ENCODE measurements at regions not wholly inside any gene's neighbourhood (a gene's known extent, or its start where the extent isn't known, plus 50 kb on each side); places are given as distances from the start of the nearest gene placed in this dataset.

DNA sequence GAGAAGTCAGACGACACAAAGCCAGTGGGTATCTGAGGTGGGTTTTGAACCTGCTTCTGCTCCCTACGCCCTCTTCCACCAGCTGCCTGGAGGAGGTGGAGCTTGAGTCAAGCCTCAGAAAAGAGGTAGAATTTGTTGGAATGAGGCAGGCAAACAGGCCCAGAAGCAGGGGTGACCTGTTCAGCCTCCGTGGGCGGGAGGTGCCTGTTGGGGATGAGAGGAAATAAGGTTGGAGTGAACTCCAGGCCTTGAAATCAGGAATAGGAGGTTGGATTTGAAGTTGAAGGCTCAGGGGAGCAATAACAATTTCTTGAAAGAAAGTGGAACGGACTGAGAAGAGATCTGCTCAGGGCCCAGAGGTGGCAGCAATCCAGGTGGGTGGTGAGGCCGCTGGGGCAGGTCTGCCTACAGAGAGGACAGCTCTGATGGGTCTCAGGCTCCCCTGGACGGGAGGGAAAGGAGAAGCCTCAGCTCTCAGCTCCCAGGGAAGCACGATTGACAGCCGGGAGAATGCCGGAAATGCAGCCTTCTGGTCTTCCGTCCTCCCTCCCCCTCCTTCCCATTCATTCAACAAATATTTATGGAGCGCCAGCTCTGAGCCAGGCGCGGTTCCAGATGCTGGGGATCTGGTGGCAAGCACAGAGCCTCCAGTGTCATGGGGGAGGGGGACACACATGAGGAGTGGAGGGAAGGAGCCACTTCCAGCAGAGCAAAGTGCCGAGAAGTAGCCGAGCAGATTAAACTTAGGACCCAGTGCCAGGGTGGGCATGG lies 61.9 kb upstream of the CIBAR2 start:
- DNase-seq, result peak; percentile 66

DNA sequence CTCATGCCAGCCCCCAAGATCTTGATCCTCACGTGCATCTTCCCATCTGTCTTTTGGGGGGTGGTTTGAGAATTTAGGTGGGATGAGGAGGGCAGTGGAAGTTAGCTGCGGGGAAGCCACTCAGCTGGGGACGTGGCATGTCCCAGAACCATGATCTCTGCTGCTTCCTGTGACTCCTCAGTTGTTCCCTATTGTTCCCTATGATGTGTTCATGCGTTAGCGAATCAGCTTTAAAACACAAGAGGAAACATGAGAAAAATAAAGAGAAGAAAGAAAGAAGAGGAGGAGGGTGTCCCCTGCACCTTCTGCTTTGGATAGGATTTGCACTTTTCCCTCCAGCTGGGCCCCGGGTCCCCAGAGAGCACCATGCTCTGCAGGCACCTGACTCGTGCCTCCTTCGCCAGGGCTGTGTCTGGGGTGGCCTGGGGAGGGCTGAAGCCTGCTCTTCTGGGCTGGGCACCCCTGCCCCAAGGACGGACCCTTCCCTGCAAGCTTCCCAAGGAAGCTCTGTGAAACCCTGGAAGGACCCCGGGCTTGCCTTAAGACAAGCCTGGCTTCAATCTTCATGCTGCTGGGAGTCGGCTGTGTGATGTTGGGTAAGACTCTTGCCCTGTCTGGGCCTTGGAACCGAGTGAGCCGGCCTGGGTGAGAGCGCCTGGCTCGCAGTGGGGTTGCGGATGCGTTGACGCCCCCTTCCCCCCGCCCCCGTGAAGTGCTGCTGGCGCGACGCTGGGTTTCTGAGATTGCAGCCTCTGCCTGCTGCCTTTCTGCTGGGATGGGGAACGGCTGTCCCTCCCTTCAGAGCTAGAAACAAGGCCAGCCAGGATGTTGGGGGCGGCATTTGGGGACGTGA lies 62.8 kb upstream of the CIBAR2 start:
- peak; percentile 26 for DNase-seq

DNA sequence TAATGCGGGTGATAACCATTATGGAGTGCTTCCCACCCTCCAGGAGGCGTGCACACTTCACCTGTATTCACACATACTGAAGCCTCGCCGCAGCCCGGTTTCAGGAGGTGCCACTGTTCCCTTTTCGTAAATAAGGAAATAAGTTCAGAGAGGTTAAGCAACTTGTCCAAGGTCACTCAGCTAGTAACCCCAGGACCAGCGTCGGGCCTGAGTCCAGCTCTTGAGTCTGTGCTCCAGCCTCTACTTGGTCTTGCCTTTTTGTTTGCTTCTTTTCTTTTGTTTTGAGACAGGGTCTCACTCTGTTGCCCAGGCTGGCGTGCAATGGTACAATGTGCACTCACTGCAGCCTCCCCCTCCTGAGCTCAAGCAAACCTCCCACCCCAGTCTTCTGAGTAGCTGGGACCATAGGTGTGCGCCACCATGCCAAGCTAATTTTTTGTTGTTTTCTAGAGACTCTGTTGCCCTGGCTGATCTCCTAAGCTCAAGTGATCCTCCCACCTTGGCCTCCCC lies 63.5 kb upstream of the CIBAR2 start:
- no peak for DNase-seq

DNA sequence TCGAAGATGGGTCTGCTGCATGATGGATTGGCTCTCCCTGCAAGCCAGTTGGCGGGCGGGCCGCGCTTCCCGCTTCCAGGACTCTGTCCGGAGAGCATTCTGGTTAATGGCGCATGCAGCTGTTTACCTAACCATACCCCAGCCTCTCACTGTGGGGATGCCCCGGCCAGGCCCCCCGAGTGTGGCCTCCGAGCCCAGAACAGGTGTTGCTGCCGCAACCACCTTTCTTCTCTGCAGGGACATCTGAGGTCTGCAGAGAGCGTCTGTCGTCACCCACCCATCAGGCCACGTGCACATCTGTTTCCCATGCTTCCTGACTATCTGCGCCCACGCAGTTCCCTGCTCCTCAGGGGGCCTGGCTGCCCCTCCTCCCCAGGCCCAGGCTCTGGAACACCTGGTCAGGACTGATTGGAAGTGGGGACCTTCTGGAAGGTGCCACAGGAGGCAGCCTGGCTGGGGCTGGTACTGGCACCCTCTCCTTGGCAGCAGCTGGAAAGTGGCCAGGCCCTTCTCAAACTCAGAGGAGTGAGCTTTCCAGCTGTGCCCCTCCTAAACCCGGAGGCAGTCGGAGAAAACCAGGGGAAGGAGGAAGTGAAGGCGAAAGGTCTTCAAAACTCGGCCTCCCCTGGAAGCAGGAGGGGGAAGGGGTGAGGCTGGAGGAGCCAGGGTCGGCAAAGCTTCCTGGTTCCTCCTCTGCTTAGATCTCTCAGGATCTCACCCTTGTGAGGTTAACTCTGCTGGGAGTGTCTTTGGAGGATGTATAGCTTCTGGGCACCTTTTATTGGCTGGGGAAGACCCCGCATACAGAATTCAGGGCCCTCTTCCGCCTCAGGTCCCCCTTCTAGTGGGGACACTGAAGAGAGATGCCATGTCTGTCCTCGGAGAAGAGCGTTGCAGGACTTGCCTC lies 64.5 kb upstream of the CIBAR2 start:
- DNase-seq, result peak; percentile 67

DNA sequence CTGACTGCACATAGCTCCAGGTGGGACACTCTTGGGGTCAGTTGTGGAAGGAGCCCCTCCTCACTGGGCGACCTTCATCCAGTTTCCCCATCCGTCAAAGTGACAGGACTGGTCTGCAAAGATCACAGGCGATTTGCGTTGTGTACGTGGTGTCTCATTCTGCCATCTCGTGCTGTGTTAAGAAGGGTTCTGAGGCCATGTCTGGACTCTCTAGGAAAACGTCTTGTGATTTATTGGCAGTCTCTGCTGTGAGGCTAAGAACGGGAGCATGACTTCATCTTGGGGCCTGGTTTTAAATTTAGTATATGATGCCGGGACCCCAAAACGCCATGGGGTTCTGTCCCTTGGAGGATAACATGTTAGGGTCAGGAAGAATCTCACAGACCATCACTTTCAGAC lies 65.2 kb upstream of the CIBAR2 start:
- DNase-seq, result no peak

DNA sequence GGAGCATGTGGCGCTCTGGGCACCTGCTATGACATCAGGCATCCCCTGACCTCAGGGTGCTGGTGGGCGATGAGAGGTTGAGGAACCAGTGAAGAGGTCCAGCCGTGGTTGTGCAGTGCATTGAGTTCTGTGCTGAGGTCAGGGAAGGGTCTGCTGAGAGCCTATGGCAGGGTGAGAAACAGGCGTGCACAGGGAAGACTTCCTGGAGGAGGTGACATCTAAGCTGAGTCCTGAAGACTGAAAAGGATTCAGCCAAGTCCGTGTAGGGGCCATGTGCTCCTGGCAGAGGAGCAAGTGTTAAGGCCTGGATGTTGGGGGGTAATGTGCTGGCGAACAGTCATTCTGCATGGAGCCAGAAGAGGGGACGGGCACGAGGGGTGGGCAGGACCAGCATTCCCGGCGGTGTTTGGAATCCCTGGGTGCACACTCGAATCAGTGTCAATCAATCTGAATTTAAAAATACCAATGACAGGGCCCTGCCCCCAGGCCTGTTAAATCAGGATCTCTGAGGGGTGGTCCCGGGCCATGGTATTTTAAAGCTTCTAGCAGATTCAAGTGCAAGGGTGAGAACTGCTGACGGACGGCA lies 65.8 kb upstream of the CIBAR2 start:
- DNase-seq, result no peak

DNA sequence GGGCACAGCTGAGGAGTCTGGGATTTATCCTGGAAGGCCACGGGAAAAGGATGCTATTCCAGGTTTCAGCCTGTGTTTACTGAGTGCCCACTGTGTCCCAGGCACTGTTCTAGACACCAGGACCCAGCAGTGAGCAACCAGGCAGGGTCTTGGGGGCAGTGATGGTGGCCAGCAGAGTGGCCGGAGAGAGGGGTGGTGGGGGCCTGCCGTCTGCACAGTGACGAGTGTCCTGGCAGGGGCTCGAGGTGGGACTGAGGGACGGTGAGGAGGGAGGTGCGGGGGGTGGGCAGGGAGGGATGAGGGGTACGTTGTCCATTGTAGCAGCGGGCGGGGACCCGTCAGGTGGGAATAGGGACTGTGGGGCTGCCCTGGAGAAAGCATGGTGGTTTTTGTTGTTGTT lies 66.3 kb upstream of the CIBAR2 start:
- DNase-seq, result no peak

DNA sequence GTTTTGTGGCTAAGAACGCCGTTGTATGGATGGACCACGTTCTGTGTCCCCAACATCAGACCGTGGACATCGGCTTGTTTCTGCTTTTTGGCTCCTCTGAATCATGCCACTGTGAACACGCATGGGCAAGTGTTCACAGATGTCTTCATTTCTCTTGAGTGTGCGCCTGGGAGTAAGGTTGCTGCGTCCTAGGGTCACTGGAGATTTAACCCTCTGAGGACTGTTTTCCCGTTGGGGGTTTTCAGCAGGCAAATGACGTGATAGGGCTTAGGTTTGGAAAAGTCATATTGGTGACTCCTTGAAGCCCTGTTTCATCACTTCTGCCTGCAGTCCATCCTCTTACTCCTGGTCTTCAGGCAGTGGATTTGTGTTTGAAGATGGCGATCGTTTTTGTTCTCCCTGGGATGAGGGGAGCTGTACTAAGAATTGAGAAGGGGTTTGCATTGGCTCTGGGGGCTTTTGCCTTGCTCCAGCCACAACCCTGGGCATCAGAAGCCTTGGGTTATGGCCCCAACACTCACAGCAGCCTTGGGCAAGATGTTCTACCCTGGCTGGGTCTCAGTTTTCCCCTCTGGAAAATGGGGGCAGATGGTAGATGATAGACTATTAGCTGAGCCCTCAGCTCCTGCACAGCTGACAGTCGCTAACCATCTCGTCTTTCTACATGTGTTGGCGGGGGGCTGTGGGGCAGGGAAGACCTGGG lies 67.2 kb upstream of the CIBAR2 start:
- no peak for DNase-seq

DNA sequence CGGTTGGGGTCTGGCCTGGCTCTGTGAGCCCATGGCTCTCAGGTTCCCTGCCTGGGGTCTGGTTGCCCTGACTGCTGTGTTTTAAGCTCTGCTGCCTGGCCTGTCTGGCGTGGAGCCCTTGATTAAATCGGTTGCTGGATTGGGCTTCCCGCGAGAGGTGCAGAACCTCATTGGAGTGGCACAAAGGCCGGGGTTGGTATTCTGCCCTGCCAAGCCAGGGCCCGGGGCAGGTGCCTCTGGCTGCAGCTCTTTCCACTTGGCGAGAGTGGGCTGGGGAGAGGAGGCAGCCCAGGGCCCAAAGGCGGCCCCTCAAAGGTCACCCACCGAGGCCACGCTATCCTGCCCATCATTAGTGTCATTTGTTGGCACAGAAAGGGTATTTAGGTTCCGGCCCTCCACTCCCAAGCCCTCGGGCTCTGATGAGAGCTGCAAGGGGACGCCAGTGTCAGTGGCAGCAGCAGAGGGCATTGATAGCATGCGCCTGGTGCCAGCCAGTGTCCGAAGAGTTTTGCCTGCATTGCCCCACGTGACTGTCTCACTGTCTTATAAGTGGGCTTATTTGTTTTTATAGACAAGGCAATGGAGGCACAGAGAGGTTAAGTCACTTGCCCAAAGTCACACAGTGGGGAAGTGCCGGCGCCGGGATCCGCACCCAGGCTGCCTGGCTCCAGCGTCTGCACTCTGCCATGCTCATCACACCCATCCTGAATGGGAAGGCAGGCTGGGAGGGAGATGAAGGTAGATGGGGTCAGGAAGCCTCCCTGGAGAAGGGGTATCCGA lies 68.0 kb upstream of the CIBAR2 start:
- DNase-seq, result no peak

DNA sequence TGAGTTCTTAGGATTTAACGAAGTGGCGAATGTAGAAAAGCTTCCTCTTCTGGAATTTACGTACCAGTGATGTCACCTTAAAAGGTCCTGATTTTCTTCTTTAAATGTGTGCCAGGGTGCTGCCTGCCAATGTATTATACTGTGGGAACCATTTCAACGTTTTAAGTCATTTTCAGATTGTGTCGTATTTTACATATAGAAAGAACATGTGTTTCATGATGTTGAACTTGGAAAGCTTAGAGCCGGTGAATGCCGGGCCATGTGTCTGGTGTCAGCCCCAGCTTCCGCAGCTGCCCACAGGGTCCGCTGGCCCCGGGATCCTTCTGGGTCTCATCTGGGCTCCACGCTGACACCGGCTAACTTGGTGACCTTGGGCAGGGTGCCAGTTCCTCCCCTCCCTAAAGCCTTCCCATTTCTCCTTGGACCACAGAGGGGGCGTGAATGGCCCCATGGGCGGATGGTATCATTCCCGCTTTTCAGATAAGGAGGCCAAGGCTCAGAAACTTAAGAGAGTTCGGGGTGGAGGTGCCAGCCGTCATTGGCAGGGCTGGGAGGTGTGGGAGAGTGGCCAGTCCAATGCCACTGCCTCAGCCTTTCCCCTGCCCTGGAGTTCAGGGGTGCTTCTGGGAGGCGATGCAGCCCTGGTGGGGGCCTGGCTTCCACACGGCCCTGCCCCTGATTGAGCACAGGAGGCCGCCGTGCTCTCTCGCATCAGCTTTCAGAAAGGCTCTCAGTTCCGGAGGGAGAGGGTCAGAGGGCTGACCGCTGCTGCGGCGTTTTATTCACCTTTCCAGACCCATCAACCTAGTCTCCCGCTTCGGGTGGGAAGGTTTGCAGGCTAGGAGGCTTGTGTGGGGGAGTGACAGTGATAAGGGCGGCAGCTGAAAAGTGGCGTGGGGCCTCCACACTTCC lies 68.8 kb upstream of the CIBAR2 start:
- DNase-seq, result no peak

DNA sequence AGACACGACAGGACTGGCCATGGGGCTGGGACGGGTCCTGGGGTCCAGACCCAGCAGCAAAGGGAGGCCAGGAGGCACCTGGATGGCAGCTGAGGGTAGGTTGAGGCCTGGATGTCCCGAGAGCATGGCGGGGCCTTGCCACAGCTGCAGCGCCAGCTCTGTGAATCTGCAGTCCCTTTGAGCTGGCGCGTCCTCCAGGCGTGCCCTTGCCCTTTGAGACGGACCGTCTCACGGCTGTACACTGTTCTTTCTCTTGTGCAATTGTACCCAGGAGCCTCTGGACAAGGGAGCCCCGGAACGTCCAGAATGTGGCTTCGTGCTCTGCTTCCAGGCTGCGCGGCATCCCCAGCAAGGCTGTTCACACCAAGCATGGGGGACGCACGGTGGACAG lies 69.5 kb upstream of the CIBAR2 start:
- no peak for DNase-seq

DNA sequence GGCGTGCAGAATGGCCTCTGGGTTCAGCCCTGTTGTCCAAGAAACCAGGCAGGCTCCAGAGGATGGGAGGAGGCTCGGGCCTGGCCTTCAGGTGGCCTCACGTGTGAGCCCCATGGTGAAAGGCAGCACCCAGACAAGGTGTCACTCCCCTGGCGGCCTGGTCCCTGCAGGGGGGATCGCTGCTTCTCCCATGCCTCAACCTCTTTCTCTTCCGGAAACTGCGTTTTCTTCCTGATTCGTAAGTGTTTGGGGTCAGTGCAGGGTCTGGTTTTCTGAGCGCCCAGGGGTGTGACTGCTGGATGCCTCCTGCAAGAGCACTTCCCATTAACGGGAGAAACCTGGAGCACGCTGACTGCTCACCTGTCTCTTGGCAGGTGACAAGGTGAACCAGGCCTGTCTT lies 70.0 kb upstream of the CIBAR2 start:
- DNase-seq, result no peak

DNA sequence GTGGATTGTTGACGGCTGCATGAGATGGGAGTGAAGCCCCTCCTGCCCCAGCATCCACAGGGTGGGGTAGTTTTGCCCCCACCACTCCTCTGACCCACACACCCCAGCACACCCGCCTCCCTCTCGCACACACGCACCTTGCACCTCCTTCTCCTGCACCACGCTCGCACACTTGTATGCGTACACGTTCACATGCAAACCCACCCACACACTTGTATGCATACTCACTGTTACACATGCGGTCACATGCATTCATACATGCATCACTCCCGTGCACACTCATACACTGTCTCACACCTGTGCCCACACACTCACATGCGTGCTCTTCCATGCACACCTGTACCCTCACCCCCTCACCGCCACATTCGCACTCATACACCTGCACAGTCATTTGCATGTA lies 70.5 kb upstream of the CIBAR2 start:
- DNase-seq, result no peak

DNA sequence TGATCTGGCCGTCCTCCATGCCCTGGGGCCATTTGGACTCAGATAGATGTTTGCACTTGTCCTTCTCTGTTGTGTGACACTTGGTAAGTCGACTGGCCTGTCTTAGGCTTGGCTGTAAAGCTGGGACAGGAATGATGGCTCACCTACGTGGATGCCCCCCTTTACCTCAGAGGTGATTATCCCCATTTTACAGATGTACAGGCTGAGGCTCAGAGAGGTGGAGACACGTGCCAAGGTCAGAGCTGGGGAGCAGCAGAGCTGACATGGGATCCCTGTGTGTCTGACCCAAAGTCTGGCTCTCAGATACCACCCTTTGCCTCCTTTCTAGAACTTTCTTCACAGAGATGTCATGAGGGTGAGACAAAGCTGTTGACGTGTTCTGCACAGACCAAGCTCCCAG lies 71.3 kb upstream of the CIBAR2 start:
- no peak for DNase-seq

DNA sequence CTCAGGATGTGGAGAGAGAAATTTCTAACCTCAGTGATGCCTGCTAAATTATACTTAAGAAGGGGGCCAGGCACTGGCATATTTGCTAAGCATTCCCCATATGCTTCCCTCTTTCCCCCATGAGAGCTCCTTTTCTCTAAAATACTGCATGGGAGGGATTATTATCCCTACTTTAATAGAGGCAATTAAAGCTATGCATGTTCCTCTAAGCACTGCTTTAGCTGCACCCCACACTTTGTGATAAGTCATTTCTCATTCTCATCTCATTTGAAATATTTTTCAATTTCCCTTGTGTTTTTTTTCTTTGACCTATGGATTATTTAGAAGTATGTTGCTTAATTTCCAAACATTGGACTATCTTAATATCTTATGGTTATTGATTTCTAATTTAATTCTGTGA lies 72.1 kb upstream of the CIBAR2 start:
- no peak for DNase-seq

DNA sequence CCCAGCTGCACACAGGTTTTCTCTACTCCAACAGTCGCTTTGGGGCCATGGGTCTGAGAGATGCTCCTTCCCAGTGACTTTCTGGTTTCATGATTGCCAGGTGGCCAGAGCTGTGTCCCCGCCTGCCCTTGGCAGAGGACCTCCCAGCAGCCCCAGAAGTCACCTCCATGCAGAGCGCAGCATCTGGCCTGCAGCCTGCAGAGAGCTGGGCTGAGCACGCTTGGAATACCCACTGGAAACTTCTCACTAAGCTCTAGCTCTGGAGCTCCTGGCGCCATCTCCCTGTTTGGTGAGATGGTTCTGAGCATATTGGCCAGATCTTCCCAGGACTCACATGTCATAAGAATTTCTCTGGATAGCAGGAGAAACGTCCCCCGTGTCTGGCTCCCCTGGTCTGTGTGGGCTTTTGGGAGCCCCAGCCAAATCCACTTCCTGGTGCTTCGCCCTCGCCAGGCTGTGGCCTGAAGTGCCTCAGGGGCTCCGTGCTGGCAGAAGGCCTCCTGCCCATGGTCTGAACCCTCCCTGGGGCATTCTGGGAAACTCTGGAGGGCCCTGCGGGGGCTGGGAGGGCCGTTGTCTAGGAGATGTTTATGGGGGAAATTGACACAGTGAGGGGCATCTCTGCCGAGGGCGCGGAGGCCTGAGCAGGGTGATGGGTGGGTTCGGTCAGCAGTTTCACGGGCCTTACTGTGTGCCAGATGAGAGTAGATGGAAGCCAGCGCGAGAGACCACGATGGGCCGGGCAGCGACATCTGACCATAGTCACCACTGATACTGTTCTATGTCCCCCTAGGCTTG lies 73.2 kb upstream of the CIBAR2 start:
- DNase-seq, result peak; percentile 72

DNA sequence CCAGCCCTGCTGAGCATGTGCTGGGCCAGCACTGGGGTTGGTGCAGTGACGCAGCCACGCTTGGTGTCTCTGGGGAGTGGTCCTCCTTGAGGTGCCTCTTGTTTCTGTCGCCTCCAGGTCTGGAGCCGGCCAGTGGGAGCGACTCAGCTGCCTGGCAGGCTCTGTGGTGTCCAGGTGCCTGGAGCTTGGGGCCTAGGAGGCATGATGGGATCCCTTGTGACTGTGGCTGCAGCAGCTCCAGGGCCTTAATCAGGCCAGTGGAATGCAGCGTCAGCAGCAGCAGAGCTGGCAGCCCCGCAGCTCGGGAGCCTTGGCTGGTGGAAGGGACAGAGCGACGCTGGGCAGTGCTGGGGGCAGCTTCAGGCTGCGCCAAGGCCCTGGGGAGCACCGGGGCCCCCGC lies 74.7 kb upstream of the CIBAR2 start:
- DNase-seq, result no peak

DNA sequence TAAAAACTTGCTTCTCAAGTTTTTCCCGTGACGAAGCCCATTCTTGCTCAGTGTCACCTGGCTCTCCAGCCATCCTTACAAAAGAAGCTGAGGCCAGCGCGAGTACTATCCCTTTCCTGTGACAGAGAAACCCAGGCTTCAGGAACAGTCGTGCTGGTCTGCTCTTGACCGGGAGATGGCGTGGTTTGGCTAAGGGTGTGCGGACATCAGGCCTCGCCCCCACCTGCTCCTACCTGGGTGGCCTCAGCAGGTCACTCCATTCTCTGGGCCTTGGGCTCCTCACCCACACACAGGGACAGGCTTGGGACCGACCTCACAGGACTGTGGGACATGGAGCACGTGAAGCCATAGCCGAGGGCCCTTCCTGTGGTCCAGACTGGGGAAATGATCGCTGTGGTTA lies 75.2 kb upstream of the CIBAR2 start:
- DNase-seq, result no peak

DNA sequence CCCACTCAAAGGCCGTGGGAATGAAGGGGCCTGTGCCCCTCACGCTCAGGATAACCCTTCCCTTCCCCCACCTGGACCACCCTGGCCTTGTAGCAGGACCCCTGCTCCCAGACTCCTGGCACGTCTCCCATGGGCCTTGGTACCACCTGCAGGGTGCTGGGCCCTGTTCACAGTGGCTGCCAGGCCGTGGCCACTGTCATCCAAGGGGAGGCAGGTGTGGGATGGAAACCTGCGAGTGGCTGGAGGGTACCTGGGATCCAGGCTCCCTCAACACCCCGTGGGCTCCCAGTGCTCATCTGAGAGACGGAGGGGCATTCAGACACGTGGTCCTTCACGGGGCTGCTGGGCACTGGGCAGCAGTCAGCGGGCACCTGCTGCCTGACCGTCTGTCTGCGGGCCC lies 75.6 kb upstream of the CIBAR2 start:
- DNase-seq, result no peak

Measured in femur (tissue), 1 donor.